HFF-Myc (cell line): ENCODE measurements at regions not wholly inside any gene's neighbourhood (a gene's known extent, or its start where the extent isn't known, plus 50 kb on each side); places are given as distances from the start of the nearest gene placed in this dataset.

ENCODE experiments used
- DNase-seq: peaks from one replicate; pipeline ENCODE4 v3.0.0-alpha.2; 2011; ENCODE audit warnings: low read depth; ENCODE audit errors: extremely low read depth
- H3K4me3 ChIP-seq: replicated peaks from 2 replicates; pipeline ENCODE4 v1.5.1; 2011; ENCODE audit warnings: low read depth, mild to moderate bottlenecking, control low read depth, low read length
- TF ChIP-seq, protein P1 (sequence below): IDR thresholded peaks from 2 replicates; pipeline ENCODE4 v1.5.1; 2012; ENCODE audit warnings: mild to moderate bottlenecking, low read depth, low read length, control low read depth; ENCODE audit errors: missing control alignments

DNA sequence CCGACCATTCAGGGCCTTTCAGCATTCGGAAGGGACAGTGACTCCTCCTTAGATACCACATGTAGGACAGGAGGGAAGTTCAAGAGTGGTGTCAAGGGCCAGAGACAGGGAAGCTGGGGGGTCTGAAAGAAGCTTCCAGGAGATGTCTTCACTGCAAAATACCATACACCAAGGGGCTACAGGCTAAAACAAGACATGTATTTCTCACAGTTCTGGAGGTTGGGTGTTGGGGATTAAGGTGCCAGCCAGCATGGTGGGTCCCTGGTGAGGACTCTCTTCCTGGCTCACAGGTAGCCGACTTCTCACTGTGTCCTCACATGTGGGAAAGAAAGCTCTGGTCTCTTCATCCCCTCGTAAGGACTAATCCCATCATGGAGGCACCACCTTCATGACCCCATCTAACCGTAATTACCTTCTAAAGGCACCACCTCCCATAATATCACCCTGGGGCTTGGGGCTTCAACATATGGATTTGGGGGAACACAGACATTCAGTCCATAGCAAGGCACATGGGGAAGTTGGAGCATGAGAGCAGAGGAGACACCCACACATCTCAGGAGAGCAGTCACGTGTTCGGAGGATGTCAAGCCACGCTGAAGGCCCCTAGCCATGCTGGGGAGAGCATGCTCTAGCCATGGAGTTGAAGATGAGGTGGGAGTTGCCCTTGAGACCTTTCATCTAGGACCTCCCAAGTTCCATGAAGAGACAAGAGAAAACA, 73.9 kb upstream of the GDF10 start:
- TF ChIP-seq, protein P1, sequence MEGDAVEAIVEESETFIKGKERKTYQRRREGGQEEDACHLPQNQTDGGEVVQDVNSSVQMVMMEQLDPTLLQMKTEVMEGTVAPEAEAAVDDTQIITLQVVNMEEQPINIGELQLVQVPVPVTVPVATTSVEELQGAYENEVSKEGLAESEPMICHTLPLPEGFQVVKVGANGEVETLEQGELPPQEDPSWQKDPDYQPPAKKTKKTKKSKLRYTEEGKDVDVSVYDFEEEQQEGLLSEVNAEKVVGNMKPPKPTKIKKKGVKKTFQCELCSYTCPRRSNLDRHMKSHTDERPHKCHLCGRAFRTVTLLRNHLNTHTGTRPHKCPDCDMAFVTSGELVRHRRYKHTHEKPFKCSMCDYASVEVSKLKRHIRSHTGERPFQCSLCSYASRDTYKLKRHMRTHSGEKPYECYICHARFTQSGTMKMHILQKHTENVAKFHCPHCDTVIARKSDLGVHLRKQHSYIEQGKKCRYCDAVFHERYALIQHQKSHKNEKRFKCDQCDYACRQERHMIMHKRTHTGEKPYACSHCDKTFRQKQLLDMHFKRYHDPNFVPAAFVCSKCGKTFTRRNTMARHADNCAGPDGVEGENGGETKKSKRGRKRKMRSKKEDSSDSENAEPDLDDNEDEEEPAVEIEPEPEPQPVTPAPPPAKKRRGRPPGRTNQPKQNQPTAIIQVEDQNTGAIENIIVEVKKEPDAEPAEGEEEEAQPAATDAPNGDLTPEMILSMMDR: no peak
- DNase-seq: no peak
- H3K4me3 ChIP-seq: no peak overlapping the region

DNA sequence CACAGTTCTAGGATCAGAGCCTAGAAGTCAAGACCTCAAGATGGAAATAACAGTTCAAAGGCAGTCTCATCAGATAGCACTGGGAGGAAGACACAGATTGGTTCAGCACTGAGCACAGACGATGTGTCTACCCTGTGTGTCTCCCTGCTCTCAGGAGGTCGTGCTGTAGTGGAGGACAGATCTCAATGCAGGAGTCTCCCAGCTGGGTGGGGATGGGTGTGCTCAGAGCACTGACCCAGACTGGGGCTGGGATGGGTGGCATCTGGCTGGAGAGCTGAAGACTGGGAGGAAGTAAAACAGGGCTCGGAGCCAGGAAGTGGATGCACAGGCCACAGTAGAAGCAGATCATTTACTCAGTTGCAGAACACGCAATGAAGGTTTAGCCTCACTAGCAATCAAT, 69.5 kb upstream of the GDF10 start:
- DNase-seq: no peak
- H3K4me3 ChIP-seq: no peak overlapping the region
- TF ChIP-seq, protein P1: no peak

DNA sequence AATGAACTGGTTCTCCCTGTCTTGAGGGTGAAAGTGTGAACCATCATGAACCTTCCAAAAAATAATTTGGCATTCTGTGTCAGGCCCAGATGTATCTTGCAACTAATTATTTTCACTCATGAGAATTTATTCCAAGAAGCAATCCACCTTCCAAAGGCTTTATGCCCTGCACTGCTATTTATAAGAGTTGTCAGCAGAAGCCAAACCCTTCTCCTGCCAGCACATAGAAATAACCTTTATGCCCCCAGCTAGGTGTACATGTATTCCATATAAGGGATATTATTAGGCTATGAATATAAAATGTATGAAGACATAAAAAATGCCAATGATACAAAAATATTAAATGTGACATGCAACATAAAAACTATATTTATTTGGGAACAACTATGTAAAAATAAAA, 69.0 kb upstream of the GDF10 start:
- DNase-seq: no peak
- H3K4me3 ChIP-seq: no peak overlapping the region
- TF ChIP-seq, protein P1: no peak

DNA sequence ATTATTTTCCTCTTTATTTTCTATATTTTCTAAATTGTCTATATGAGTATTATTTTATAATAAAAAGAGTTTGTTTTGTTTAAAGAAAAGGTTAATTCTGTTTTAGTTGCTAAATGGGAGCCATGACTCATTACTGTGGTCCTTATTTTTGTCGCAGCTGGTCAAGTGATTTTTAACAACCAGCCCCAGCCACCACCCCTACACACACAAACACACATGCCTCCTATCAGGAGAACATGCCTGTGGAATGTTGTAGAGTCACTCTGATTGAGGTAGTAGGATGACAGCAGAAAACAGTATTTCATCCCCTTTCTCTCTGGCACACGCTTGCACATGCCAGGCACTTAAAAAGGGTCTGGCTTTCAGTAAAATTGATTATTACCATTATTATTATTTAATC, 68.6 kb upstream of the GDF10 start:
- no peak for DNase-seq
- TF ChIP-seq, protein P1: no peak
- no peak overlapping the region for H3K4me3 ChIP-seq

DNA sequence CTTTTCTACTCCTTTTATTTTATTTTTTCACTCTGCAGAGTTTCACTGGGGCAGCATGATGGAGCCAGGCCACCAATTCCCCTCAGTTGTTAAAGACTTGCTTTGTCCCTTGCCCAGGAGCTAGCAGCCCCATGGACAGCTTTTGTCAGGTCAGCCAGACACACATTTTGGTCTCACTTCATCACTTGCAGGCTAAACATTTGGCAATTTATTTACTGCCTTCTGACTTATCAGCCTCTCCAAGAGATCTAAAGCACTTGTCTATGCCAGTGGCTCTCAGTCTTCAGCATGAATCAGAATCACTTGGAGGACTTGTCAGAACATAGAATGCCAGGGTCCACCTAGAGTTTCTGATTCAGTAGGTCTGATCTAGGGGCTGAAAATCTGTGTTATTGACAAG, 66.4 kb upstream of the GDF10 start:
- no peak overlapping the region for H3K4me3 ChIP-seq
- TF ChIP-seq, protein P1: no peak
- no peak for DNase-seq

DNA sequence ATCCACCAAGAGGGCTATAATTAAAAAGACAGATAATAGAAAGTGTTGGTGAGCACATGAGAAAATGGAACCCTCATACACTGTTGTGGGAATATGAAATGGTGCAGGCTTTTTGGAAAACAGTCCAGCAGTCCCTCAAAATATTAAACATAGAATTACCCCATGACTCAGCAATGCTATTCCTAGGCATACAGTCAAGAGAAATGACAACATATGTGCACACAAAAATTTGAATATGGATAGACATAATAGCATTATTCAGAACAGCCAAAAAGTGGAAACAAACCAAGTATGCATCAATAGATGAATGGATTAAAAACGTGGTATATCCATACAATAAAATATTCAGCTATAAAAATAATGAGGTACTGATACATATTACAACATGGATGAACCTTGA, 64.5 kb upstream of the GDF10 start:
- no peak overlapping the region for H3K4me3 ChIP-seq
- no peak for DNase-seq
- TF ChIP-seq, protein P1: no peak
